ENCODE measurements at regions not wholly inside any gene's neighbourhood (a gene's known extent, or its start where the extent isn't known, plus 50 kb on each side); places are given as distances from the start of the nearest gene placed in this dataset.
A peak's percentile ranks its signal among the peaks of the same experiment; 100 is the strongest.

GRCh38 chr5:2188137-2188536 is 305.4 kb upstream of the IRX4 start:
- Mint-ChIP-seq H3K9me3 (no peaks in the 10 kb centered on the region), H3K27me3 (ENCODE audit: low read depth, poor library complexity) (peaks cover 37% of the 10 kb centered on the region), H3K36me3 (ENCODE audit: low read depth) (no peaks in the 10 kb centered on the region), H3K27ac (no peak overlapping the region), H3K4me1 (peaks cover 29% of the 10 kb centered on the region), H3K4me3 (no peak overlapping the region)
- no peak for TF ChIP-seq CTCF (IDR thresholded peaks at IDR 0.05)
- no peak for DNase-seq

- Mint-ChIP-seq H3K4me1 (peaks cover 30% of the 10 kb centered on the region), H3K27ac (no peak overlapping the region), H3K36me3 (ENCODE audit: low read depth) (no peaks in the 10 kb centered on the region), H3K9me3 (no peaks in the 10 kb centered on the region), H3K27me3 (ENCODE audit: low read depth, poor library complexity) (peaks cover 33% of the 10 kb centered on the region), H3K4me3 (no peak overlapping the region)
- no peak for DNase-seq
- TF ChIP-seq CTCF (IDR thresholded peaks at IDR 0.05): no peak
Measured at GRCh38 chr5:2187687-2188086, 305.0 kb upstream of the IRX4 start.

GRCh38 chr5:2187156-2187555 is 304.4 kb upstream of the IRX4 start:
- no peak for DNase-seq
- TF ChIP-seq CTCF (IDR thresholded peaks at IDR 0.05): no peak
- peaks cover 36% of the 10 kb centered on the region for H3K4me1 Mint-ChIP-seq
- no peaks in the 10 kb centered on the region for H3K36me3 Mint-ChIP-seq (ENCODE audit: low read depth)
- H3K27ac Mint-ChIP-seq: no peak overlapping the region
- no peaks in the 10 kb centered on the region for H3K9me3 Mint-ChIP-seq
- H3K4me3 Mint-ChIP-seq: no peak overlapping the region
- peaks cover 28% of the 10 kb centered on the region for H3K27me3 Mint-ChIP-seq (ENCODE audit: low read depth, poor library complexity)

- Mint-ChIP-seq H3K4me3 (no peak overlapping the region), H3K4me1 (peaks cover 36% of the 10 kb centered on the region), H3K27me3 (ENCODE audit: low read depth, poor library complexity) (peaks cover 28% of the 10 kb centered on the region), H3K36me3 (ENCODE audit: low read depth) (no peaks in the 10 kb centered on the region), H3K9me3 (no peaks in the 10 kb centered on the region), H3K27ac (no peak overlapping the region)
- no peak for DNase-seq
- TF ChIP-seq CTCF (IDR thresholded peaks at IDR 0.05): no peak
Measured at GRCh38 chr5:2186472-2187015, 303.8 kb upstream of the IRX4 start.

- Mint-ChIP-seq H3K27me3 (ENCODE audit: low read depth, poor library complexity) (peaks cover 31% of the 10 kb centered on the region), H3K4me1 (peaks cover 41% of the 10 kb centered on the region)
- DNase-seq: no peak
Measured at GRCh38 chr5:2185646-2186471, 303.1 kb upstream of the IRX4 start.

More at GRCh38 chr5:2185646-2186471, 303.1 kb upstream of the IRX4 start:
- no peak for TF ChIP-seq CTCF (IDR thresholded peaks at IDR 0.05)
- H3K36me3 Mint-ChIP-seq (ENCODE audit: low read depth): no peaks in the 10 kb centered on the region
- no peak overlapping the region for H3K4me3 Mint-ChIP-seq
- H3K9me3 Mint-ChIP-seq: no peaks in the 10 kb centered on the region
- peak overlapping the region; percentile 54 for H3K27ac Mint-ChIP-seq
